OCI-LY7 (cell line): ENCODE measurements at regions not wholly inside any gene's neighbourhood (a gene's known extent, or its start where the extent isn't known, plus 50 kb on each side); places are given as distances from the start of the nearest gene placed in this dataset.

Experiments used
- EZH2phosphoT487 ChIP-seq: fragments of 200-600 bp; sonication (generic); IDR thresholded peaks from 2 replicates; pipeline ENCODE4 v1.6.1; 2018; ENCODE audit warnings: low read depth, borderline replicate concordance, mild to moderate bottlenecking, mixed run types, antibody characterized with exemption, low read length, moderate library complexity, mixed read lengths
- TF ChIP-seq, protein P1 (sequence below): fragments of 200-600 bp; sonication (generic); conservative IDR thresholded peaks from 2 replicates; pipeline ENCODE4 v1.5.1; 2014; ENCODE audit warnings: mild to moderate bottlenecking, antibody characterized with exemption, low read length, moderate library complexity, mixed read lengths

DNA sequence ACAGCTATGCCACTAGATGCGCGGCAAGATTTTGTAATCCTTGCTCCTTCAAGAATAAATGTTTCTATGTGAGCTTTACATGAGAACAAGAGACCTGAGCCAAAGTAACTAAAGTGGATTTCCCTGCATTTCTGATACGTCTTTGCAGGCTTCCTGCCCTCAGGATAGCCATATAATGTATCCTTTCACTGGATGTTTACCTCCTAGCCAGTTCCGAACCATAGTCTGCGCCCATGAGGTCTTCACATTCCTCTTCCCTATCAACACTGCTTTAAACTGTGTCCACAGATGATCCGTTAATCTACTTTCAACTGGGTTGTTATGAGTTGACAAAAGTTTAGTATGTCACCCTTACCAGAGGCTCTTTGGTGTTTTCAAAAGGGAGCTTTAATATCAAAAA lies 1889.1 kb upstream of the AGA start:
- TF ChIP-seq, protein P1, sequence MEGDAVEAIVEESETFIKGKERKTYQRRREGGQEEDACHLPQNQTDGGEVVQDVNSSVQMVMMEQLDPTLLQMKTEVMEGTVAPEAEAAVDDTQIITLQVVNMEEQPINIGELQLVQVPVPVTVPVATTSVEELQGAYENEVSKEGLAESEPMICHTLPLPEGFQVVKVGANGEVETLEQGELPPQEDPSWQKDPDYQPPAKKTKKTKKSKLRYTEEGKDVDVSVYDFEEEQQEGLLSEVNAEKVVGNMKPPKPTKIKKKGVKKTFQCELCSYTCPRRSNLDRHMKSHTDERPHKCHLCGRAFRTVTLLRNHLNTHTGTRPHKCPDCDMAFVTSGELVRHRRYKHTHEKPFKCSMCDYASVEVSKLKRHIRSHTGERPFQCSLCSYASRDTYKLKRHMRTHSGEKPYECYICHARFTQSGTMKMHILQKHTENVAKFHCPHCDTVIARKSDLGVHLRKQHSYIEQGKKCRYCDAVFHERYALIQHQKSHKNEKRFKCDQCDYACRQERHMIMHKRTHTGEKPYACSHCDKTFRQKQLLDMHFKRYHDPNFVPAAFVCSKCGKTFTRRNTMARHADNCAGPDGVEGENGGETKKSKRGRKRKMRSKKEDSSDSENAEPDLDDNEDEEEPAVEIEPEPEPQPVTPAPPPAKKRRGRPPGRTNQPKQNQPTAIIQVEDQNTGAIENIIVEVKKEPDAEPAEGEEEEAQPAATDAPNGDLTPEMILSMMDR: no peak
- no peak for TF ChIP-seq EZH2phosphoT487
